IPS-20b (cell line): ENCODE measurements at regions not wholly inside any gene's neighbourhood (a gene's known extent, or its start where the extent isn't known, plus 50 kb on each side); places are given as distances from the start of the nearest gene placed in this dataset.
A peak's percentile ranks its signal among the peaks of the same experiment; 100 is the strongest.
"Not testable (repeated sequence)": the region's sequence is repeated elsewhere in the genome, so short reads cannot be mapped to it uniquely, and the experiment has no call there.

ENCODE experiments used
- H3K27ac ChIP-seq: one replicate; pipeline ENCODE4 v1.5.1; 2013; ENCODE audit warnings: low read length
- H3K27me3 ChIP-seq: 2 replicates; pipeline ENCODE4 v1.6.1; 2013; ENCODE audit warnings: mild to moderate bottlenecking, low read length, inconsistent platforms; ENCODE audit not compliant: insufficient read depth
- H3K36me3 ChIP-seq: 2 replicates; pipeline ENCODE4 v1.6.1; 2013; ENCODE audit warnings: low read depth, mild to moderate bottlenecking, inconsistent platforms, low read length, moderate library complexity; ENCODE audit not compliant: insufficient read depth
- H3K4me1 ChIP-seq: 2 replicates; pipeline ENCODE4 v1.6.1; 2013; ENCODE audit warnings: mild to moderate bottlenecking, control low read depth, inconsistent platforms, low read length, moderate library complexity; ENCODE audit not compliant: insufficient read depth
- H3K4me3 ChIP-seq: 2 replicates; pipeline ENCODE4 v1.5.1; 2013; ENCODE audit warnings: mild to moderate bottlenecking, low read length, inconsistent platforms
- H3K9ac ChIP-seq: 2 replicates; pipeline ENCODE4 v1.6.1; 2013; ENCODE audit warnings: low read depth, mild to moderate bottlenecking, inconsistent platforms, low read length, moderate library complexity
- H3K9me3 ChIP-seq: 2 replicates; pipeline ENCODE4 v1.6.1; 2013; ENCODE audit warnings: mild to moderate bottlenecking, low read depth, low read length, inconsistent platforms; ENCODE audit not compliant: insufficient read depth

GRCh38 chr9:42806674-42807073 lies 623.2 kb downstream of the SPATA31A6 start:
- peaks cover 11% of the 10 kb centered on the region for H3K27me3 ChIP-seq
- H3K9ac ChIP-seq, H3K36me3 ChIP-seq, H3K9me3 ChIP-seq, H3K4me3 ChIP-seq, H3K27ac ChIP-seq, H3K4me1 ChIP-seq: not testable (repeated sequence)

GRCh38 chr9:42821468-42821867 lies 638.0 kb downstream of the SPATA31A6 start:
- not testable (repeated sequence) for H3K4me3 ChIP-seq, H3K27me3 ChIP-seq, H3K9me3 ChIP-seq

GRCh38 chr9:42848156-42848555 lies 664.7 kb downstream of the SPATA31A6 start:
- H3K9ac ChIP-seq, H3K4me3 ChIP-seq, H3K36me3 ChIP-seq, H3K27me3 ChIP-seq, H3K4me1 ChIP-seq, H3K9me3 ChIP-seq, H3K27ac ChIP-seq: not testable (repeated sequence)

More at GRCh38 chr9:42821468-42821867, 638.0 kb downstream of the SPATA31A6 start:
- not testable (repeated sequence) for H3K9ac ChIP-seq, H3K27ac ChIP-seq, H3K4me1 ChIP-seq, H3K36me3 ChIP-seq

- not testable (repeated sequence) for H3K27ac ChIP-seq, H3K9me3 ChIP-seq, H3K4me3 ChIP-seq, H3K9ac ChIP-seq, H3K36me3 ChIP-seq, H3K27me3 ChIP-seq, H3K4me1 ChIP-seq
Measured at GRCh38 chr9:42850896-42851693, 667.6 kb downstream of the SPATA31A6 start.

- not testable (repeated sequence) for H3K27me3 ChIP-seq, H3K36me3 ChIP-seq, H3K4me1 ChIP-seq, H3K9me3 ChIP-seq, H3K9ac ChIP-seq, H3K27ac ChIP-seq, H3K4me3 ChIP-seq
Measured at GRCh38 chr9:42851701-42852100, 668.2 kb downstream of the SPATA31A6 start.

GRCh38 chr9:42852133-42852930 lies 668.9 kb downstream of the SPATA31A6 start:
- not testable (repeated sequence) for H3K9me3 ChIP-seq, H3K27me3 ChIP-seq, H3K9ac ChIP-seq, H3K4me1 ChIP-seq, H3K27ac ChIP-seq, H3K36me3 ChIP-seq
- H3K4me3 ChIP-seq: peak overlapping the region; percentile 63; the same call in 1 of the 2 replicates

- not testable (repeated sequence) for H3K9ac ChIP-seq, H3K27ac ChIP-seq, H3K4me3 ChIP-seq, H3K4me1 ChIP-seq, H3K9me3 ChIP-seq, H3K27me3 ChIP-seq, H3K36me3 ChIP-seq
Measured at GRCh38 chr9:42860133-42860532, 676.7 kb downstream of the SPATA31A6 start.

- not testable (repeated sequence) for H3K4me3 ChIP-seq, H3K4me1 ChIP-seq, H3K27me3 ChIP-seq, H3K9ac ChIP-seq, H3K36me3 ChIP-seq, H3K27ac ChIP-seq, H3K9me3 ChIP-seq
Measured at GRCh38 chr9:42862465-42862864, 679.0 kb downstream of the SPATA31A6 start.
